Activated naive CD4-positive, alpha-beta T cell treated with anti-CD3 and anti-CD28 coated beads, Interleukin-2, amount 50 U/mL, for 24 hours (primary cell): ENCODE measurements at regions not wholly inside any gene's neighbourhood (a gene's known extent, or its start where the extent isn't known, plus 50 kb on each side); places are given as distances from the start of the nearest gene placed in this dataset.

Source experiments
- H3K27ac Mint-ChIP-seq: one replicate; pipeline ENCODE4 v1.8.0; 2021; ENCODE audit warnings: mild to moderate bottlenecking, mixed read lengths
- H3K27me3 Mint-ChIP-seq: one replicate; pipeline ENCODE4 v1.8.0; 2021; ENCODE audit warnings: mixed read lengths
- H3K36me3 Mint-ChIP-seq: one replicate; pipeline ENCODE4 v1.8.0; 2021; ENCODE audit warnings: mixed read lengths
- H3K4me1 Mint-ChIP-seq: one replicate; pipeline ENCODE4 v1.8.0; 2021; ENCODE audit warnings: mixed read lengths
- H3K4me3 Mint-ChIP-seq: one replicate; pipeline ENCODE4 v1.8.0; 2021; ENCODE audit warnings: mild to moderate bottlenecking, mixed read lengths
- H3K9me3 Mint-ChIP-seq: one replicate; pipeline ENCODE4 v1.8.0; 2021; ENCODE audit warnings: mixed read lengths

DNA sequence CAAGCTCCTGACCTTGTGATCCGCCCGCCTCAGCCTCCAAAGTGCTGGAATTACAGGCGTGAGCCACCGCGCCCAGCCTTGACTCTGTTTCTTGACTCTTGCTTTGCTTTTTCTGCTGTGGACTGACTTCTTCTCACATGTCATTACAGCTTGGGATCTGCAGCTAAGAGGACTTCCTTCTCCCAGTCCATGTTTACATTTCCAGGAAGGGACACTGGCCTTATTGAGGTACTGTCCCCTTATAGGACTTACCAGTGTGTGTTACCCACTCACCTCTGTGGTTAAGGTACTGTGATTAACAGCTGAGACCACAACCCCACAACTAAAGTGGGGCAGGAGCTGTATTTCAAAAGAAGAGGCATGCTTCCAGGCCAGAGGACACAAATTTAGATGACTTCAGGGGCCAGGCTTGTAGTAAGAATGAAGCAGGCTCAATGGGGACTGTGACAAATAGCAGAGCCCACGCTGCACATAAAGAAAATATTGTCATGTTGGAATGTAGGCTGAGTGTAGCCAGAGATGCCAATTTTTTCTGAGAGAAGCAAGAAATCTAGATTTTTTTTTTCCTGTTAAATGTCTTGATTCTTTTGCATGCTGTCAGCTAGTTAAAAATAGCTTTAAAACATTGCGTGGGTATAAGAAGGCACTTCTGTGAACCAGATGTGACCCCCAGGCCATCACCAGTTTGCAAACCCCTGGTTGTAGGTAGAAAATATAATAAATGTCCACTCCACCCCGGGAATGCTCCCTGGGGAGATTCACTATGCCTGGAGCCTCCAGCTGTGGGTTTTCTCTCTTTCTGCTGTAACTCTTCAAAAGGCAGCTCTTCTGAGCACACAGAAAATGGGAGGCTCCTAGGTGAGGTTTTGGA lies 75.0 kb downstream of the PTPDC1 start:
- Mint-ChIP-seq H3K27ac (no peak overlapping the region), H3K4me3 (no peak overlapping the region), H3K36me3 (no peaks in the 10 kb centered on the region), H3K4me1 (peaks cover 13% of the 10 kb centered on the region), H3K9me3 (no peaks in the 10 kb centered on the region), H3K27me3 (no peaks in the 10 kb centered on the region)

DNA sequence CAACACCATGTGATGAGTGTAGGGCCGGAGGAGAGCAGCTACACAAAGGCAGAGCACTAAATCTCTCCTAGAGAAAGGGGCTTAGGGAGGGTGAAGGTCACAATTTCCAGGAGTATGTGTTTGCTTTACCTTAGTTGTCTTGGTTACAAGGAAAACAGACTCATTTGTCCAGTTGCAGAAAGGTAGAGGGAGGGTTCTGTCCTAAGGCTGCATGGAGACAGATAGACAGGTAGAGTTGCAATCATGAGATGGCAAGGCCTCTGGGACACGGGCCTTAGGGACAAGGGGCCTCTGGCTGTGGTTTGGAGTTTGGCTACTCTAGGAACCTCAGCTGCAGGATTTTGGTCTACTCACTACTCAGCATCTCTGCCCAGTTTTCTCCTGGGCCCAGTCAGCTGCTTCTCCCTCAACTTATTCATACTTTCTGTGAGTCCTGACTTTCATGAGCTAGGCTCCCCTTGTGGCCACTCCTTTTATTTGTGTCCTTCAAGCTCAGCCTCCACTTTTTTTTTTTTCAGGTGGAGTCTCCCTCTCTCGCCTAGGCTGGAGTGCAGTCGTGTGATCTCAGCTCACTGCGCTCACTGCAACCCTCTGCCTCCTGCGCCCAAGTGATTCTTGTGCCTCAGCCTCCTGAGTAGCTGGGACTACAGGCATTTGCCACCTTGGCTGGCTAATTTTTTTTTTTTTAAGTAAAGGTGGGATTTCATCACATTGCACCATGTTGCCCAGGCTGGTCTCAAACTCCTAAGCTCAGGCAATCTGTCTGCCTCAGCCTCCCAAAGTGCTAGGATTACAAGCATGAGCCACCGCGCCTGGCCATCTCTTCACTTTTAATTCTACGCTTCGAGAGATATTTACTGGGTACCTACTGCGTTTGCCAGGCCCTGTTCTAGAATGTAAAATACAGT lies 76.6 kb downstream of the PTPDC1 start:
- Mint-ChIP-seq H3K36me3 (no peaks in the 10 kb centered on the region), H3K9me3 (no peaks in the 10 kb centered on the region), H3K27me3 (no peaks in the 10 kb centered on the region), H3K4me1 (peaks cover 22% of the 10 kb centered on the region), H3K4me3 (no peak overlapping the region), H3K27ac (no peak overlapping the region)

DNA sequence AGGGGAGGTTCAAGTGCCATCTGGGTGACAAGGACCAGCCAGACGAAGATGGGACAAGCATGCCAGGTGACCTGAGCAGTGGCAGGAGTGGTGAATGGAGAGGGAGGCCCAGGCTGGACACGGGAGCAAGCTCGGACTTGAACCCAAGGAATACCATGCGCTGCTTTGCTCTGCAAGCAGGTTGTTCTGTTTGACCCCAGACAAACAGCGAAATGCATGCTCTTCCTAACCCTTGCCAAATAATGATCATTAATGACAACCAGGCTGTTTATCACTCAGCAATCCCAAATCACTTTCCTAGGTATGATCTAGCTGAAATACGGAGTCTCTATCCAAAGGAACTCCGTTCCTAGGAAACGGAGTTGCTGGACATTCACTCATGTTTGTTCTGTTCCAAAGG lies 77.4 kb downstream of the PTPDC1 start:
- Mint-ChIP-seq H3K27ac (no peak overlapping the region), H3K9me3 (no peaks in the 10 kb centered on the region)

DNA sequence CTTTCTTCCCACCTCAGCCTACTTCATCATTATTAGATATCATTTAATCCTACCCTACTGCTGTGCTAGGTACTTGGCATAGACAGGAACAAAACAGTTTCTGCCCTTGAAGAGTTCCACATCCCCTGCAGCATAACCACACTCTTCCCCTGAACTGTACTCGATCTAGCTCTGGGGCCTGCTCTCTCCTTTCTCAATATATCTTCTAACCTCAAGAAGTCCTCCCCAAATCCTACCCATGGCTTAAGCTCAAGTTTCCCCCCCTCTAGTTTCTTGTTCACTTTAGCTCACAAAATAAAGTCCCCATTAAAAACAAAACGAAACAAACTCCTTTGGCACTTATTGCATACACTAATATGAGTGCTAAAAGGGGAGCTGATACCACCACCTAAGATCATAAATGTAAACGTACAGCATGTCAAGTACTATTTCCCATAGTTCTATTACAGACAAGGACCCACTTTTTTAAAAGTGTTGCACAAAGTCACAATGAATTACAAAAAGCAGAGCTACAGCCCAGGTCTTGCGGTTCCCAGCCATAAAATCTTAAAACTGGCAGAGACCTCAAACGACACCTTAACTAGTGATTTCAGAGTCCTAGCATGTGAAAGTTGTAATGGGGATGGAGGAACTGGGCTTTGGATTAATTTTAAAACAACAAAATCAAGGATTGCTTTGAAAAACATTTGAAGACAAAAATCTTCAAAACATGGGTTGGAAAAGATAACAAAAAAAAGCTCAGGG lies 80.7 kb downstream of the PTPDC1 start:
- peak overlapping the region; percentile 83 for H3K27ac Mint-ChIP-seq
- H3K4me3 Mint-ChIP-seq, result peak overlapping the region; percentile 84
- no peaks in the 10 kb centered on the region for H3K9me3 Mint-ChIP-seq
- peaks cover 39% of the 10 kb centered on the region for H3K4me1 Mint-ChIP-seq
- H3K36me3 Mint-ChIP-seq, result no peaks in the 10 kb centered on the region
- no peaks in the 10 kb centered on the region for H3K27me3 Mint-ChIP-seq

More for the DNA sequence above, 77.4 kb downstream of the PTPDC1 start:
- peaks cover 20% of the 10 kb centered on the region for H3K4me1 Mint-ChIP-seq
- no peaks in the 10 kb centered on the region for H3K27me3 Mint-ChIP-seq
- H3K36me3 Mint-ChIP-seq, result no peaks in the 10 kb centered on the region
- H3K4me3 Mint-ChIP-seq, result no peak overlapping the region

DNA sequence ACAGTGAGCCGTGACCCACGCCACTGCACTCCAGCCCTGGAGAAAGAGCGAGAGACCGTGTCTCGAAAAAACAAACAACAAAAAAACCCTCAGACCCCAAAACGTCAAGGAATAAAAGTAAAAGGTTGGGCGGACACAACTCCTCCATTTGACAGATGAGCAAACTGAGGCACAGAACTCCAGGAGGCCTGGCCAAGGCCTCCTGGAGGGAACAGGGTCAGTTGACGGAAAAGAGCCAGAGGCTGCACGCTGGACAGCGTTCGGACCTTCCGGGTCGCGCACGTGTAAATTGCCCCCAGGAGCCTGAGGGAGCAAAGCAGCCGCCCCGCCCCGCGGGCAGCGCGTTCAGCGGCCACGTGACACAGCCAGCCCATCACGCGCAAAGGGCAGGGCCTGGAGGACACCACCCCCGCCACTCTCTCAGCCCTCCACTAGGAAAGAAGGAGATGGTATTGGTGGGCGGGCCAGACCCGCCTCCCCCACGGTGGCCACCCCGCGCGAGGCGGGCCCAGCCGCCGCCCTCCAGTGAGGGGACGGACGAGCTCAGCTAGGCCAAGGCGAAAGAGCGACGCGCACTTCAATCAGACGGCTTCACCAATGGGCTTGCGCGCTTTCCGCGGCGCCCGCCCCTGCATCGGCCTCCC lies 81.5 kb downstream of the PTPDC1 start:
- no peaks in the 10 kb centered on the region for H3K27me3 Mint-ChIP-seq
- no peaks in the 10 kb centered on the region for H3K36me3 Mint-ChIP-seq
- H3K9me3 Mint-ChIP-seq, result no peaks in the 10 kb centered on the region
- H3K4me3 Mint-ChIP-seq, result peak overlapping the region; percentile 84
- H3K4me1 Mint-ChIP-seq, result peaks cover 46% of the 10 kb centered on the region
- peak overlapping the region; percentile 83 for H3K27ac Mint-ChIP-seq

DNA sequence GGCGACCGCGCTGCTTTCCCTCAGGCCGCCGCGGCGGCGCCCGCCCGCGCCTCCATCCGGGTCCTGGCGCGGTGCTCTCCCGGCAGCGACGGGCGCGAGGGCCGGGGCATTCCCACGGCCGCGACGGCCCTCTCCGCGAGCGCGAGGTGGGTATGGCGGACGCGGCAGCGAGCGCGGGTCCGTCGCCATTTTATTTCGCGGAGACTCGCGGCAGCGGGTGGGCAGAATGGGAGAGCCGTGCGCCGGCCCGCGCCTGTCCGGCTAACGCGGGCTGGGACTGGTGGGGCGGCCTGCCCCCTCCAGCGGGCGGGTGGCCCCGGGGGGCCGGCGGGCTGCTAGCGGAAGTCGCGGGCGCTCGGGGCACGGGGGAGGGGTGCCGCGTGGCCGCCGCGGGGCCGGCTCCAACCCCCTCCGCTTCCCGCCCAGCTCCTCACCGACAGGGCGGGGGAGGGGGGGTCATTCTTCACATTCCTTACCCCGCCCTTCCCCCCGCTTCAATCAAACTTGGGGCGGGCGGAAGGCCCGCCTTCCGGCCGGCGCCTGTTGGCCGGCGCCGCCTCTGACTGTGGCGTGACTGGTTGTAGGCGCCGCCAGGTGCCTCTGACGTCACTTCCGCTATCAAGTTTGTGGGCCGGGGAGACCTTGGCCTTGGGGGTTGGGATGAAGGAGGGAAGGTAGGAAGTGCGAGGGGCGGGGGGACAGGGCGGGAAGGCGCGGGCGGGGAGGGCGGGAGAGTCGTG lies 82.1 kb downstream of the PTPDC1 start:
- Mint-ChIP-seq H3K4me3 (peak overlapping the region; percentile 96), H3K4me1 (peaks cover 53% of the 10 kb centered on the region), H3K36me3 (no peaks in the 10 kb centered on the region), H3K9me3 (no peaks in the 10 kb centered on the region), H3K27ac (peak overlapping the region; percentile 83), H3K27me3 (no peaks in the 10 kb centered on the region)

DNA sequence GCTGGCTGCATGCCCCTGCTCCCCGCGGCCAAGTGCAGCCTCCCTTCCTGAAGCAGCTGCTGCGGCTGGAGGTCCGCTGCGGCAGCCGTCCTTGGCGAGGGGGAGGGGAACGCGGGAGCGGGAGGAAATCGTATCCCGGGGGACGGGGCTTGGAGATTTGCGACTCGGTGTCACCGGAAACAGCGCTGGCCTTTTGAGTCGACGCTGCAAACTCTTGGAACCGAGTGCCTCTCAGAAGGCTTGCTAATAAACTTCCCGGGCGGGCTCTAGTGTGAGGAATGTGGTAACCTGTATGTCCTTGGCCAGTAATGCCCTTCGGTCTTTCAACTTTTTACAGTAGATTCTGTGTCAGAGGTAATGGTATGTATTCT lies 82.7 kb downstream of the PTPDC1 start:
- Mint-ChIP-seq H3K4me1 (peaks cover 58% of the 10 kb centered on the region), H3K4me3 (peak overlapping the region; percentile 96), H3K27me3 (no peaks in the 10 kb centered on the region), H3K36me3 (no peaks in the 10 kb centered on the region), H3K9me3 (no peaks in the 10 kb centered on the region), H3K27ac (peak overlapping the region; percentile 83)

DNA sequence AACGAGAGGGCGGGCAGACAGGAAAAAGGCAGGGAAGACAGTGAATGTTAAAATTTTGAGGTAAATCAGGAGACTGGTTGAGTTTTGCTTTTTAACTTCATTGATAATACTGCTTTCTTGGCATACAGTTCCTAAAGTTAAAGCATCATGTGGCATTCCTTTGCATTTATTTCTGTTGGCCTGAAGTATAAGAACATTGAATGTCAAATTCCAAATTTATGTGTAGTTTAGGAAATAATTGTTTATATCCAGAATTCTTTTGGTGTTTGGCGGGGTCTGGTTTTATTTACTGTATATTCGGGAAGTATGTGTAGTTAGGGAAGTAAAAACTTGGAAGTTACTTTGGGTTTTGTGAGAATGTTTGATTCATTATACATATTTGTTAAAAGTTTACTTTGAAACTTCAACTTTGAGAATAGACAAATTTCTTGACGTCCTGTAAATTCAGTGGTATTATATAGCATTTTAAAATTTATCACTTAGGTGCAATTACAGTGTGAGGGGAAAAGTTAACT lies 83.2 kb downstream of the PTPDC1 start:
- H3K4me3 Mint-ChIP-seq, result peak overlapping the region; percentile 96
- no peaks in the 10 kb centered on the region for H3K9me3 Mint-ChIP-seq
- H3K4me1 Mint-ChIP-seq, result peaks cover 62% of the 10 kb centered on the region
- peaks cover under 1% of the 10 kb centered on the region for H3K36me3 Mint-ChIP-seq
- no peaks in the 10 kb centered on the region for H3K27me3 Mint-ChIP-seq
- peak overlapping the region; percentile 83 for H3K27ac Mint-ChIP-seq

DNA sequence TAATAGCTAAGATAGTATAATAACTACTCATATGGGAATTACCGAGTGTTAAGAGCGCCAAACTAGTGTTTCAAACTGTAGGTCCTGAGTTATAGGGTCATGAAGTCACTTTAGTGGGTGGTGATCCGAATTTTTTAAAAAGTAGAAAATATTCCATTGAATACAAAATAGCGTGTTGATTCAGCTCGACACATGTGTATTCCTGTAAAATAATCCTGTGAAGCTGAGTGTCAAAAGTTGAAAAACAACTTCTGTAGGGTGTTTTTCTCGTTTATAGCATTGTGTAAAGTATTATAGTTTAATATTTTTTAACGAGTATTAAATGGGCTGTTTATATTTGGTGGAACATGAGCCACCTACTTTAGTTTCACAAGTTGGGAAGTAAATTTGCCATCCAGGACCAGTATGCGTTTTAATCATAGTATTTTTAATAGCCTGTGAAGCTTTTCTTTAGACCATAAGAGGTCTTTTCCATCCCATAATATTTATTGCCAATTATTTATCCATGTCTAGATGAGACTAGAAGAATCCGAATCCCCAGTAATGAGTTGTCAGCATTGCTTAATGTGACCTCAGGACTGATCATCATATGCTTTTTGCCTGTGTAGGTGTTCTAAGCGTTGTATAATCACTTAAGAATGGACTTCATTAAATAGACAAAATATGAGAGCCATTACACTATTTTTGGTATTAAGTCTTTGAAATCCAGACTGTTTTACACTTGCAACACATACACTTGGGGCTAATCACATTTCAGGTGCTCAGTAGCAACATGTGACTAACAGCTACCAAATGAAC lies 84.1 kb downstream of the PTPDC1 start:
- Mint-ChIP-seq H3K9me3 (no peaks in the 10 kb centered on the region), H3K27ac (peak overlapping the region; percentile 83), H3K27me3 (no peaks in the 10 kb centered on the region), H3K4me3 (peak overlapping the region; percentile 96), H3K36me3 (peaks cover 2% of the 10 kb centered on the region), H3K4me1 (peaks cover 72% of the 10 kb centered on the region)

DNA sequence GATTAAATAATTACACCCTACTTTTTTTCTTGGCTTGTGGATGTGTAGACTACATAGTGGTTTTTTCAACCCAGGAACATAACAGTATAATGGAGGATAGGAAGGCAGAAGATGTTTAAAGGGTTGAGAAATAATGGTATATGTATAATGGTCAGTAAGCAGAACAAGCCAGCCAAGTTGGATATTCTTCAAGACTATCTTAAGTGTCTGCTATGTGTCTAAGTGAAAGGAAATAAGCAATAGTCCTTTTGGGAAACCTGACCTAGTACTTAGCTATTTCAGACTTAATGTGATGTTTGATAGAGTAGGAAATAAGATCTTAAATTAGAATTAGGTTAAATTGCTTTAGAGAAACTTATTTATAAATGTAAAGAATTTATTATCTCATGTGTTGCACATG lies 85.7 kb downstream of the PTPDC1 start:
- Mint-ChIP-seq H3K27ac (peak overlapping the region; percentile 9), H3K36me3 (peaks cover 5% of the 10 kb centered on the region), H3K4me1 (peaks cover 82% of the 10 kb centered on the region)

DNA sequence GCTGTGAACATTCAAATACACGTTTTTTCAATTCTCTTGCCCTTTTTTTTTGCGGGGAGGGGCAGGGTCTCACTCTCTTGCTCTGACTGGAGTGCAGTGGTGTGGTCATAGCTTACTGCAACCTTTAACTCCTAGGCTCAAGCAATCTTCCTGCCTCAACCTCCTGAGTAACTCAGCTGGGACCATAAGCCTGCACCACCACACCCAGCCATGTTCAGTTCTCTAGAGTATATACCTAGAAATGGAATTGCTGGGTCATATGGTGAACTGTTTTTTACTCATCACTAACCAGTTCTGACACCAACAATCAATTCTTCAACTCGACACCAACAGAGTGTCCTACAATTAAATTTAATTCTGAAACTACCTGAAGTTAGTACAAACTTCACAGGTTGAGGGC lies 85.5 kb upstream of the ZNF169 start:
- H3K27ac Mint-ChIP-seq, result peak overlapping the region; percentile 91
- no peaks in the 10 kb centered on the region for H3K27me3 Mint-ChIP-seq
- H3K9me3 Mint-ChIP-seq, result no peaks in the 10 kb centered on the region
- H3K4me1 Mint-ChIP-seq, result peaks cover 91% of the 10 kb centered on the region
- H3K4me3 Mint-ChIP-seq, result peak overlapping the region; percentile 64
- peaks cover 6% of the 10 kb centered on the region for H3K36me3 Mint-ChIP-seq

More for the DNA sequence above, 85.7 kb downstream of the PTPDC1 start:
- Mint-ChIP-seq H3K4me3 (peak overlapping the region; percentile 61), H3K9me3 (no peaks in the 10 kb centered on the region), H3K27me3 (no peaks in the 10 kb centered on the region)

DNA sequence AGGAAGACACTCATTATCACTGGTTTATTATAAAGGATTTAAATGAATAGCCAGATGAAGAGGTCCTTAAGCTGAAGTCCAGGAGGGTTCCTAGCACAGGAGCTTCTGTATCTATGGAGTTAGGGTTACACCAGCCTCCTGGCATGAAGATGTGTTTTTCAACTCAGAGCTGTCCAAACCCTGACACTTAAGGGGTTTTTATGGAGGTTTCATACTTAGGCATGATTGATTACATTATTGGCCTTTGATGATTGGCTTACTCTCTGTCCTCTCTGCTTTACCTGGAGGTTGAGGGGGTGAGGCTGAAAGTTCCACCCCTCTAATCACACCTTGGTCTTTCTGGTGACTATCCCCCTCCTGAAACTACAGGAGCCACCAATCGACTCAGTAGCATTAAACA lies 84.9 kb upstream of the ZNF169 start:
- H3K27ac Mint-ChIP-seq, result peak overlapping the region; percentile 74
- peaks cover 93% of the 10 kb centered on the region for H3K4me1 Mint-ChIP-seq
- no peaks in the 10 kb centered on the region for H3K27me3 Mint-ChIP-seq
- peaks cover 6% of the 10 kb centered on the region for H3K36me3 Mint-ChIP-seq
- peak overlapping the region; percentile 64 for H3K4me3 Mint-ChIP-seq
- H3K9me3 Mint-ChIP-seq, result no peaks in the 10 kb centered on the region

DNA sequence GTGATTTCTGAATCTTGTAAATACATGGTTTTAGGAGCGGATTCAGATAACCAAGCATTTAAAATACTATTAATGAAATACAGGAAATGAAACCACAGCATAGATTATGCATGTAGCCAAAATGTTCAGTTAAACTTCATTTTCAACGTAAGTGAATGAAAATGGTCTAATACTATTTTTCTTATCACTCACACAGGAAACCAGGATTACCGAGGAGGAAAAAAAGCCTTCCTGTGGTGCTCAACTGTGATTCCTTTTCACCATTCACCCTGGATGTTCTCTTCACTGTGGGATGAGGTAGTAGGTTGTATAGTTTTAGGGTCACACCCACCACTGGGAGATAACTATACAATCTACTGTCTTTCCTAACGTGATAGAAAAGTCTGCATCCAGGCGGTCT lies 83.4 kb upstream of the ZNF169 start:
- Mint-ChIP-seq H3K4me1 (peaks cover 89% of the 10 kb centered on the region), H3K27ac (peak overlapping the region; percentile 59), H3K27me3 (no peaks in the 10 kb centered on the region)

DNA sequence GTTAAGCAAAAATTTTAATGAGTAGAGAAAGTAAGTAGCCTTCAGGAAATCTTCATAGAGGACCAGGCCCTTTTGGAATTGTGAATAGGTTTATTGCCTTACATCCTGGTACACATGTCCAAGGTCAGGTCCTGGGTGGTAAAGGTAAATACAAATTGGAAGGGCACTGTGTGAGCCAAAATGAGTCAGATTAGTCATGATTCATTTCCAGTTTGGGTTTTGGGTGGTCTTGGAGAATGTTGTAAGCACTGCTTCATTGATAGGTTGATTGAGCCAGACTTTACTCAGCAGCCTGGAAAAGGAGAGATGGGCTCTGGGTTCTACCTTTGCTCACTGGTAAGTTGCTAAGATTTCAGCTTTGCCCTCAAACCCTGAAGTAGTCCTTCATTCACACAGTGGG lies 82.5 kb upstream of the ZNF169 start:
- Mint-ChIP-seq H3K27ac (peak overlapping the region; percentile 90), H3K4me3 (no peak overlapping the region), H3K4me1 (peaks cover 87% of the 10 kb centered on the region), H3K27me3 (no peaks in the 10 kb centered on the region), H3K36me3 (peaks cover 9% of the 10 kb centered on the region), H3K9me3 (no peaks in the 10 kb centered on the region)

More for the DNA sequence above, 83.4 kb upstream of the ZNF169 start:
- Mint-ChIP-seq H3K4me3 (no peak overlapping the region), H3K36me3 (peaks cover 9% of the 10 kb centered on the region), H3K9me3 (no peaks in the 10 kb centered on the region)
